G401 (cell line): ENCODE measurements at regions not wholly inside any gene's neighbourhood (a gene's known extent, or its start where the extent isn't known, plus 50 kb on each side); places are given as distances from the start of the nearest gene placed in this dataset.

ENCODE experiments used
- DNase-seq: peaks from one replicate; pipeline ENCODE4 v3.0.0-alpha.2; 2015; ENCODE audit warnings: low spot score
- in situ Hi-C: cut with HindIII; loops from 2 replicates; pipeline ENCODE4 v1.10.0; 2016; ENCODE audit warnings: low sequenced_read_pairs, mixed read lengths

GRCh38 chr11:45560155-45560912, 105.1 kb downstream of the CHST1 start:
- DNase-seq, result peak; percentile 25
- in situ Hi-C loops, result no loop called here

DNA sequence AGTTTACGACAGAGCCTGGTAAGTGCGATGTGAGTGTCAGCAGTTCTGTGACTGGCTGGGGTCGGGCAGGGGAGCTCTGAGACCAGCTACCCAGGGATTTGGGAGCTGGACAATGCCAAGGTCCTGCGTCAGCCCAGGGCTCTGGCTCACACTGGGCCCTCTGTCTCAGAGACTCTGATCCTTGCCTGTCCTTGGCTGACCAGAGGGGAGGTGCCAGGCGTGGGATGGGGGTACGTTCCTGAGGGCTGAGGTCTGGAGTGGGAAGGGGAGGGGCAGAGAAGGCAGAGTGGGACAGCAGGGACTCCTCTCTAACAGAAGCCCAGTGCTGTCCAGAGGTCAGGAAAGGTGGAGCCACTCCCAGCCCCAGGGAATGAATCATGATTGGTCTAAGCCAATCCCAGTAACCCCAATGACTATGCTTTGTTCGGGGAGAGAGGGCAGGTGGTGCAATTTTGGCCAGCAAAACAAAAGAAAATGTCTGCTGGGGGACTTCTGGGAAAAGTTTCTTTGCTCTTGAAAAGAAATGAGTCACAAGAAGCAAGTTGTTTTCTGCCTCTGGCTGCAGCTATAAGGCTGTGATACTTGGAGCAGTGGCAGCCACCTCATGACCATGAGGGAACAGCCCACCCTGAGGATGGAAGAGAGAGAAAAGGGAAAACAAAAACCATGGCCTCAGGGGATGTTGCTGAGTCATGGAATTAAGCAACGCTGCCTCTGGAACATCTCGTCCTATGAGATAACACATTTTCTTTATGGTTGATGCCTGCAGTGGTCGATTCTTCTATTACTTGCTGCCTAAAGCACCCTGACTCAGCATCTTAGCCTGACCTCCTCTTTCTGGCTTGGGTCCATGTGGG, 108.3 kb downstream of the CHST1 start:
- in situ Hi-C loops, result no loop called here

DNA sequence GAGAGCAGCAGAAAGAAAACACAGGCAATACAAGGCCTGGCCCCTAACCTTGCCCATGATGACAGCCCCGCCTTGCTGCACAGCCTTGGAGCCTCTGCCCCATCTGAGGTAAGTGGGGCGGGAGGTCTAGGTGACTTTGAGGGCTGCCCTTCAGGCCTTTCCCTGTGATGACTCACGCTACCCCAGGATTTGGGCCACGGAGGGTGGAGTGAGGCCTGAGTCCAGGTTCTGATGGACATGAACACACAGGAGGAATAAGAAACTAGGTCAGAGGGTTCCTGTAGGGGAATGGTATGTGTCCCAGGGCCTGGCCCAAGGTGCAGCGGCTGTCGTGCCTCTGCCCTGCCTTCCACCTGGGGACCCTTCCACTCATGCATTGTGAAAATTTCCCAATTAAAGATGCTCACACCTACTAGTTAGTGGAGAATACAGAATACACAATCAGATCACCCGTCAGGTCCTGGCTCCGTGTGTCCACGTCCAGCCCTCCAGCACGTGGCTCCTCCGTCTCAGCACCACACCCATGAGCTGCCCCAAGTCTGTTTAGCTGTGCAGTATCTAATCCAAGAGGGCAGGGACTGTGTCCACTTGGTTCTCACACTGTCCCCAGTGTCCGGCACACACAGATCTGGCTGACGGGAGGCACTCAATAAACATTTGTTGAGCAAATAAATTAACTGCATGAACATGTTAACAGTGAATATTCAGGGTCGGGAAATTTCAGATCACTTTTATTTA, 111.0 kb downstream of the CHST1 start:
- peak; percentile 41 for DNase-seq
- in situ Hi-C loops, result no loop called here

More for the DNA sequence above, 108.3 kb downstream of the CHST1 start:
- no peak for DNase-seq

GRCh38 chr11:45553383-45553936, 112.0 kb downstream of the CHST1 start:
- in situ Hi-C loops, result no loop called here
- DNase-seq, result no peak

GRCh38 chr11:45551191-45551713, 114.2 kb downstream of the CHST1 start:
- in situ Hi-C loops, result no loop called here
- DNase-seq, result no peak

- no peak for DNase-seq
- in situ Hi-C loops, result no loop called here
Measured at GRCh38 chr11:45549257-45549656, 116.2 kb downstream of the CHST1 start.

GRCh38 chr11:45546366-45546765, 119.1 kb downstream of the CHST1 start:
- in situ Hi-C loops, result no loop called here
- no peak for DNase-seq

DNA sequence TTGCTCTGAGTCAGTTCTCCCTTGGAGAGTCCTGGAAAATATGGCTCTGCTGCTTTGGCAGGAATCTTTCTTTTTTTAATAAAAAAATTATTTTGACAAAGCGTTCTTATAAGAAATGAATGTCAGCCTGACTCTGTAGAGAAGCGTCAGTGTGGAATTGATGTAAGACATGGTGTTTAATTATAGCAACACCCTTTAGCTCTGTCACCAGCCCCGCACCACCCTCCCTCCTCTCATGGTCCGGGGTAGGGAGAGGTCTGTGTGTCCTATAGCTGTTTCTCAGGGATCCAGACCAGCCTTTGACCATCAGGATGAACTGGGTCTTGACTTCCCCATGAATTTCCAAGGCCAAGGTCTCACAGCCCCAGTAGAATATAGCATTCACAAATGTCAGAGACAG, 120.6 kb downstream of the CHST1 start:
- DNase-seq, result no peak

GRCh38 chr11:45543808-45544422, 121.5 kb downstream of the CHST1 start:
- DNase-seq, result no peak
- in situ Hi-C loops, result no loop called here

More for the DNA sequence above, 120.6 kb downstream of the CHST1 start:
- in situ Hi-C loops, result no loop called here

- in situ Hi-C loops, result no loop called here
- DNase-seq, result peak; percentile 29
Measured at GRCh38 chr11:45543081-45543480, 122.3 kb downstream of the CHST1 start.

- DNase-seq, result no peak
- in situ Hi-C loops, result no loop called here
Measured at GRCh38 chr11:45541693-45542434, 123.6 kb downstream of the CHST1 start.

DNA sequence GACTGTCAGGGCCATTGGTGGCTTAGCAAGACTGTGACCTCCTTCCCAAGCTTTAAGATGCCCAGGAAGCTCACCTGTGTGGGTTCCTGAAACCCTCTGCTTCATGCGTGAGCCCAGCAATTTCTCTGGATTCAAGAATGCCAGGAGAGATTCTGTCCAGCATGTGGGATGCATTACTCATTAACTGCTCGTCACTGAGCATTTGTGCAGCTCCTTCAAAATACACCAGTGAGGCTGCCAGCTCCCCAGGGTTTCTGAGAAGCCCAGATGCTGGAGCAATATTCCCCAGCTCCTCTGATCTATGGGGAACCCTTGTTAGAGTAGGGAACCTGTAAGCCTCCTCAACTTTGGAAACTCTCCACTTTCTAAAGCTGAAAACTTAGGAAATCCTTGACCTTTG, 126.5 kb downstream of the CHST1 start:
- in situ Hi-C loops, result no loop called here

DNA sequence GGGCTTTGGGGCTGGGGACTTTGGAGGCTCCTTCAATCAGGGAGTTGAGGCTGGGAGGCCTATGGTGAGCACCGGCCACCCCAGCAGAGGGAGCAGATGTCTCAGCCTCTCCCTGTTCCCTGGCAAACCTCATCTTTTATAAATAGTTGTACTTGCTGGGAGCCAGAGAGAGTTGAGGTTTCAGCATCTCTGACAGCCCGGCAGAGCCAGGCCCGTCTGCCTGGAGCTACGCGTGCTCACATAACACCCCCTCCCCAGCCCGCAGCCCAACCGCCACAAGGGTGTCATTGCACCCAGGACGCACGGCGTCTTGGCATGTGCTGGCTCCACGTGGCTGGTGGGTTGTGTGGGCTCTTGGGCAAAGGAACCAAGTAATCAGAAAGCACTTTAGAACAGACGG, 127.1 kb downstream of the CHST1 start:
- DNase-seq, result peak; percentile 78
- in situ Hi-C loops, result no loop called here

More for the DNA sequence above, 126.5 kb downstream of the CHST1 start:
- peak; percentile 56 for DNase-seq

- in situ Hi-C loops, result no loop called here
- no peak for DNase-seq
Measured at GRCh38 chr11:45537614-45538013, 127.8 kb downstream of the CHST1 start.

GRCh38 chr11:45535033-45535432, 130.4 kb downstream of the CHST1 start:
- in situ Hi-C loops, result no loop called here
- no peak for DNase-seq

- DNase-seq, result no peak
- in situ Hi-C loops, result no loop called here
Measured at GRCh38 chr11:45534132-45534531, 131.3 kb downstream of the CHST1 start.

GRCh38 chr11:45532546-45532945, 132.9 kb downstream of the CHST1 start:
- in situ Hi-C loops, result no loop called here
- peak; percentile 64 for DNase-seq

DNA sequence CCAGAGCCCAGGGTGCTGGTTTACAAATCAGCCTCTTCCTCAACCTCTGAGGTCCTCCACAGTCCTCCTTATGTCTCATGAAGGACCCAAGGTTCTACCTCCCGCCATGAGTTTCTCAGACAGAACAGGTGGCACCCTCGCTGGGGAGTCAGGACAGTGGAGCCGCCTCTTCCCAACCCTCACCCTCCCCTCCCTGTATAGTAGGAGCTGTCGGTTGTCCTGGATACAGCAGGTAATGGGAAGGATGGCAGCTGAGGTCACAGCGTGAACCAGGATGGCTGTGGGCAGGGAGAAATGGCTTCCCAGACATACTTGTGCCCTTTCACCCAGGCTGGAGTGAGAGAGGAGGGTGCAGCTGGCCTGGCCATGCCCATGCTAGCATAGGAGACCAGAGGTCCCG, 134.6 kb downstream of the CHST1 start:
- peak; percentile 89 for DNase-seq
- in situ Hi-C loops, result no loop called here
